ENCODE measurements at regions not wholly inside any gene's neighbourhood (a gene's known extent, or its start where the extent isn't known, plus 50 kb on each side); places are given as distances from the start of the nearest gene placed in this dataset.

DNA sequence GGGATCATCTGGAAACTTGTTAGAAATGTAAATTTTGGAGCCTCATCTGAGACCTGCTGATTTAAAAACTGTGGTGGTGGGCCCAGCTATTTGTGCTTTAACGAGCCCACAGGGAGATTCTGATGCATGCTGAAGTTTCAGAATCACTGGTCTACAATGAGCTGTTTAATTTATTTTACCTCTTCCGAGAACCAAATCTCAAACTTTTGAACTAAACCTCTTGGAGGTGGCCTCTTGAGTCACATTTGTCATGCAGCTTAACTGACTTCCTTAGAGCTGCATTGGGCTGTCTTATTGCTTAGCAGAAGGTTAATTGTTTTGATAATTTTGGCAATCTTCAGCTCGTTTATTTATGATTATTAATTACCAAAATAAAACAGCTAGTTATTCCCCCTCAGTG, 112.1 kb upstream of the NPHP3 start:
- intact Hi-C loops (cut with DNase I), result no loop called here

DNA sequence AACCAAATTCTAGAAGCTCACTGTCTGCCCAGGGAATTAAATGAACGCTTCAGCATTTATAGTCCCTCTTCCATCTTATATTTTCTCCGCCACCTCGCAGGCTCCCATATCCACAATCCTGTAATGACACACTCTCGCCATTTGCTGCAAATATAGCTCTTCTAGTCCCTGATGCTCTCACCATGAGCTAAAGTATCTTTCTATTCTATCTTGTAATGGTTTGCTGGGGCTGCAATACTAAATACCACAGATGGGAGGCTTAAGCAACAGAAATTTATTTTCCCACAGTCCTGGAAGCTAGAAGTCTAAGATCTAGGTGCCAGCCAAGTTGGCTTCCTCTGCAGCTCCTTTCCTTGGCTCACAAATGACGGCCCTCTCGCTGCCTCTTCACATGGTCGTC, 106.9 kb upstream of the NPHP3 start:
- DNase-seq, result no peak
- Histone ChIP-seq H3K27me3 (ENCODE audit: control insufficient read depth in 1 of 2, insufficient read depth in 2 of 2, low read length in 1 of 2) (no peaks in the 10 kb centered on the region), H3K27ac (ENCODE audit: low read depth in 1 of 2, low read length in 2 of 2) (no peak overlapping the region), H3K36me3 (ENCODE audit: control insufficient read depth in 1 of 2, insufficient read depth in 2 of 2, low read length in 1 of 2) (no peaks in the 10 kb centered on the region), H3K4me1 (ENCODE audit: control insufficient read depth in 1 of 2, insufficient read depth in 2 of 2, low read length in 2 of 2) (no peaks in the 10 kb centered on the region), H3K4me3 (ENCODE audit: low read length in 2 of 2) (no peak overlapping the region), H3K9me3 (ENCODE audit: control insufficient read depth, low read length) (no peaks in the 10 kb centered on the region)
- 61 to 85% methylated on average over 7 of the region's 7 CpGs for WGBS, 2 donors
- ATAC-seq (ENCODE audit: low FRiP score), result no peak
- intact Hi-C loops (cut with DNase I), result no loop called here

More for the DNA sequence above, 112.1 kb upstream of the NPHP3 start:
- no peak for DNase-seq
- 55 to 77% methylated on average over 3 of the region's 3 CpGs for WGBS, 2 donors
- H3K4me1 ChIP-seq (ENCODE audit: control insufficient read depth in 1 of 2, insufficient read depth in 2 of 2, low read length in 2 of 2), result no peaks in the 10 kb centered on the region
- no peak overlapping the region for H3K4me3 ChIP-seq (ENCODE audit: low read length in 2 of 2)
- H3K27ac ChIP-seq (ENCODE audit: low read depth in 1 of 2, low read length in 2 of 2), result no peak overlapping the region
- no peak for ATAC-seq (ENCODE audit: low FRiP score)
- H3K9me3 ChIP-seq (ENCODE audit: control insufficient read depth, low read length), result no peaks in the 10 kb centered on the region
- H3K36me3 ChIP-seq (ENCODE audit: control insufficient read depth in 1 of 2, insufficient read depth in 2 of 2, low read length in 1 of 2), result no peaks in the 10 kb centered on the region
- H3K27me3 ChIP-seq (ENCODE audit: control insufficient read depth in 1 of 2, insufficient read depth in 2 of 2, low read length in 1 of 2), result no peaks in the 10 kb centered on the region

DNA sequence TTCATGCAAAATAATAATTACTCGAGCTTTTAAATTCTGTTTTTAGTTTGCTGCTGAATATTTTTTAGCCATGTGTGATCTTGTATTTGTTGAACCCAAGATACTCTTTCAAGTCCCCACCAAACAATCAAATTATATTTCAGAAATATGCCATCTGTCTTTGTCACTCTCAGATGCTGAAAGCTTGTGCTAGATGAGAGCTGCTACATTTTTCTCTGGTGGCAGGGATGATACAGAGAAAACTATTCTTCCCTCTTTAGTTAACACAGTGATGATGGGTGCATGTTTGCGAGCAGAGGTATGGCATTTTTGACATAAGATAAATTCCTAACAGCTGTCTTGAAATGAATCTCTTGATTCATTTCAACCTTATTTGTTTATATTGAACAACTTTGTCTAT, 100.6 kb upstream of the NPHP3 start:
- H3K36me3 ChIP-seq (ENCODE audit: control insufficient read depth in 1 of 2, insufficient read depth in 2 of 2, low read length in 1 of 2), result no peaks in the 10 kb centered on the region
- intact Hi-C loops (cut with DNase I), result no loop called here
- no peak overlapping the region for H3K4me3 ChIP-seq (ENCODE audit: low read length in 2 of 2)
- no peak for DNase-seq
- no peaks in the 10 kb centered on the region for H3K27me3 ChIP-seq (ENCODE audit: control insufficient read depth in 1 of 2, insufficient read depth in 2 of 2, low read length in 1 of 2)
- H3K4me1 ChIP-seq (ENCODE audit: control insufficient read depth in 1 of 2, insufficient read depth in 2 of 2, low read length in 2 of 2), result no peaks in the 10 kb centered on the region
- WGBS, 2 donors, result 91 to 93% methylated on average over 2 of the region's 2 CpGs
- no peaks in the 10 kb centered on the region for H3K9me3 ChIP-seq (ENCODE audit: control insufficient read depth, low read length)
- no peak for ATAC-seq (ENCODE audit: low FRiP score)
- H3K27ac ChIP-seq (ENCODE audit: low read depth in 1 of 2, low read length in 2 of 2), result no peak overlapping the region

DNA sequence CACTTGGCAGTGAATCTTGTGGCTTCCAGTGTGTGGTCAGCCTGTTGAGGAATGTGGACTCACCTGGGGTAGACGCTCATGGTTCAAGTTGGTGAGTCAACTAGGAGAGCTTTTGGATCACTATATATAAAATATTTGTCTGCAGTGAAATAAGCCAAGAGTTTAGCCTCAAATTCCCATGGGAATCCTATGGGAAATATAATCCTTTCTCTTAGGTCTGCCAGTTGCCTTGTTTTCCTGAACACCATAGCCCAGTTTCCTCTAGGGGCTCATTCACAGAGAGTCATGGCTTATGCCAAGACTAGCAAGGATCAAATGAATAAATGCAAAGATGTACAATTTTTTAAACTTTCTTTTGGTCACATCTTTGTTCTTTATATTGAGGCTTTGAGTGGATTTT, 100.1 kb upstream of the NPHP3 start:
- Histone ChIP-seq H3K9me3 (ENCODE audit: control insufficient read depth, low read length) (no peaks in the 10 kb centered on the region), H3K4me1 (ENCODE audit: control insufficient read depth in 1 of 2, insufficient read depth in 2 of 2, low read length in 2 of 2) (no peaks in the 10 kb centered on the region), H3K27me3 (ENCODE audit: control insufficient read depth in 1 of 2, insufficient read depth in 2 of 2, low read length in 1 of 2) (no peaks in the 10 kb centered on the region), H3K27ac (ENCODE audit: low read depth in 1 of 2, low read length in 2 of 2) (no peak overlapping the region), H3K4me3 (ENCODE audit: low read length in 2 of 2) (no peak overlapping the region), H3K36me3 (ENCODE audit: control insufficient read depth in 1 of 2, insufficient read depth in 2 of 2, low read length in 1 of 2) (no peaks in the 10 kb centered on the region)
- WGBS, 2 donors, result 12 to 18% methylated on average over 1 of the region's 1 CpG
- intact Hi-C loops (cut with DNase I), result no loop called here
- DNase-seq (no peak), ATAC-seq (ENCODE audit: low FRiP score) (no peak)

DNA sequence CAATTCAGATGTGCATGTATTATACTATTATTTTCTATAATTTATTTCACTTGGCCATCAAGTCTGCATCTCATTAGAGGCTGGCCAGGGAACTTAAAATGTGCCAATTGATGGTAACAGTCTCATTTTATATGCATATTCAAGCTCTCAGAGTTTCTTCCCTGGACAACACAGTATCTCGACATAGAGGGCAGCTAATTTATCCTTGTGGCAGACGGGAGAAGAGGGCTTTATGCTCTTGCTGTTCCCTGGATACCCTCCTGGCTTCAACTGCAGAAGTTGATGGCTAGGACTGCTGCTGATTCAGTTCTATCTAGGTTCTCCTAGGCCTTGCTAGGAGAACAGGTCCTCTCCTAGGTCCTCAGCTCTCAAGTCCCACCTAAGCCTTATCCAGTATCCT, 99.1 kb upstream of the NPHP3 start:
- 89 to 96% methylated on average over 2 of the region's 2 CpGs for WGBS, 2 donors
- intact Hi-C loops (cut with DNase I), result no loop called here
- H3K4me1 ChIP-seq (ENCODE audit: control insufficient read depth in 1 of 2, insufficient read depth in 2 of 2, low read length in 2 of 2), result no peaks in the 10 kb centered on the region
- H3K27ac ChIP-seq (ENCODE audit: low read depth in 1 of 2, low read length in 2 of 2), result no peak overlapping the region
- no peak for ATAC-seq (ENCODE audit: low FRiP score)
- no peaks in the 10 kb centered on the region for H3K36me3 ChIP-seq (ENCODE audit: control insufficient read depth in 1 of 2, insufficient read depth in 2 of 2, low read length in 1 of 2)
- DNase-seq, result no peak
- no peaks in the 10 kb centered on the region for H3K27me3 ChIP-seq (ENCODE audit: control insufficient read depth in 1 of 2, insufficient read depth in 2 of 2, low read length in 1 of 2)
- no peaks in the 10 kb centered on the region for H3K9me3 ChIP-seq (ENCODE audit: control insufficient read depth, low read length)
- H3K4me3 ChIP-seq (ENCODE audit: low read length in 2 of 2), result no peak overlapping the region

DNA sequence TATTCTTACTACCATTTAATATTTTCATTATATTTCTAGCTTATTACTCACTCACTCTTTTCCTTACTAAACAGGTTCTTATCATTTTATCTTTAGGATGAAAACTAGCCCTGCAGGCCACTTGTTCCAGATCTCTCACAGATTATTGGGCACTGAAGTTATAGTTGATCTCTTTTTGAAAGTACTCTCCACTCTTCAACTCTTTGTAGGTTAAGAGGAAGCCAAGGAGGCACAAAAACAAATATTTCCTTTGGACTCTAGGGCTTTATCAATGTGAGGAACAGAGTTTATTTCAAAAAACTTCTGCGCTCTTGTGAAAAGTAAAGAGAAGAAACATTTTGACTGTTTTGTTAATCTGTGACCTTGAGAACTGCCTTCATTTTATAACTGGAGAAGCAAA, 96.0 kb upstream of the NPHP3 start:
- no peaks in the 10 kb centered on the region for H3K27me3 ChIP-seq (ENCODE audit: control insufficient read depth in 1 of 2, insufficient read depth in 2 of 2, low read length in 1 of 2)
- no peaks in the 10 kb centered on the region for H3K4me1 ChIP-seq (ENCODE audit: control insufficient read depth in 1 of 2, insufficient read depth in 2 of 2, low read length in 2 of 2)
- 93 to 94% methylated on average over 1 of the region's 1 CpG for WGBS, 2 donors
- DNase-seq (no peak), ATAC-seq (ENCODE audit: low FRiP score) (no peak)
- H3K9me3 ChIP-seq (ENCODE audit: control insufficient read depth, low read length), result no peaks in the 10 kb centered on the region
- no peak overlapping the region for H3K27ac ChIP-seq (ENCODE audit: low read depth in 1 of 2, low read length in 2 of 2)
- intact Hi-C loops (cut with DNase I), result no loop called here
- H3K4me3 ChIP-seq (ENCODE audit: low read length in 2 of 2), result no peak overlapping the region
- H3K36me3 ChIP-seq (ENCODE audit: control insufficient read depth in 1 of 2, insufficient read depth in 2 of 2, low read length in 1 of 2), result no peaks in the 10 kb centered on the region

DNA sequence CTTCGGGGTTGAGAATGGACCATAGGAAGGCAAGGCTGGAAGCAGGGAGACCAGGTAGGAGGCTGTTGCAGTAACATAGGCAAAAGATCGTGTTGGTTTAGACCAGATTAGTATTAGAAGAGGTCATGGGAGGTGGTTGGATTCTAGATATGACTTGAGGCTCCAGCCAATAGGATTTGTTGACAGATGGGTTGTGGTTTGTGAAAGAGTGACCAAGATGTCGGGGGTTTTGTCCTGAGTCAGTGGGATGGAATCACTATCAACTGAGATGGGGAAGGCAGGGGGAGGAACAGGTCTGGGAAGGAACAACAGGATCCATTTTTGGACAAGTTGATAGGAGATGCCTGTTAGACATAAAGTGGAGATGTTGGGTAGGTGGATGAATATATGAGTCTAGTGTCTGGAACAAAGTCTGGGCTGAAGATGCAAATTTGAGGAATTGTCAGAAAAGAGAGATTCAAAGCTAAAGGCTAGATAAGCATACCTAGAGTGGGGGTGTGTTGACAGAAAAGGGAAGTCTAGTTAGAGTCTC, 95.5 kb upstream of the NPHP3 start:
- Histone ChIP-seq H3K4me3 (ENCODE audit: low read length in 2 of 2) (no peak overlapping the region), H3K27me3 (ENCODE audit: control insufficient read depth in 1 of 2, insufficient read depth in 2 of 2, low read length in 1 of 2) (no peaks in the 10 kb centered on the region), H3K36me3 (ENCODE audit: control insufficient read depth in 1 of 2, insufficient read depth in 2 of 2, low read length in 1 of 2) (no peaks in the 10 kb centered on the region), H3K9me3 (ENCODE audit: control insufficient read depth, low read length) (no peaks in the 10 kb centered on the region), H3K27ac (ENCODE audit: low read depth in 1 of 2, low read length in 2 of 2) (no peak overlapping the region), H3K4me1 (ENCODE audit: control insufficient read depth in 1 of 2, insufficient read depth in 2 of 2, low read length in 2 of 2) (no peaks in the 10 kb centered on the region)
- no peak for DNase-seq
- 87 to 91% methylated on average over 3 of the region's 3 CpGs for WGBS, 2 donors
- intact Hi-C loops (cut with DNase I), result no loop called here
- no peak for ATAC-seq (ENCODE audit: low FRiP score)

DNA sequence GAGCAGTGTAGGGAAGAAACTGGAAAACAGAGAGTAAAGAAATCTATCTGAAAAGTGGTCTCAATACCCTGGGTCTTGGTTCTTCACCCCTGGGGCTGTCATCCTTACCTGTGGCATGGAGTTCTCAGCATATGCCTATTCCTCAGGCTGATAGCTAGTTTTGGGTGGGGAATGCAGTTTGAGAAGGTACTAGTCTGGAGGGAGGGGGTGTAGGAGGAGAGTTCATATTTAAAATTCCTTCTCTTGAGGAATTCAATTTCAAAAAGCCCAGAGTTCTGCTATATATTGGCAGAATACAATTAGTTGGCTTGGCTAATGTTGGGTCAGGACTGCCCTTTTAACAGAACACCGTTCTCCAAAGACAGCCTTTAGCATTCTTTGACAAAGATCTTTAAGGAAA, 82.9 kb upstream of the NPHP3 start:
- H3K4me3 ChIP-seq (ENCODE audit: low read length in 2 of 2), result no peak overlapping the region
- 23 to 30% methylated on average over 1 of the region's 1 CpG for WGBS, 2 donors
- peaks cover 0 to 3% of the 10 kb centered on the region in 2 donors for H3K4me1 ChIP-seq (ENCODE audit: control insufficient read depth in 1 of 2, insufficient read depth in 2 of 2, low read length in 2 of 2)
- intact Hi-C loops (cut with DNase I), result no loop called here
- H3K27ac ChIP-seq (ENCODE audit: low read depth in 1 of 2, low read length in 2 of 2), result no peak overlapping the region
- ATAC-seq (ENCODE audit: low FRiP score), result no peak
- H3K27me3 ChIP-seq (ENCODE audit: control insufficient read depth in 1 of 2, insufficient read depth in 2 of 2, low read length in 1 of 2), result no peaks in the 10 kb centered on the region
- no peaks in the 10 kb centered on the region for H3K9me3 ChIP-seq (ENCODE audit: control insufficient read depth, low read length)
- no peak for DNase-seq
- no peaks in the 10 kb centered on the region for H3K36me3 ChIP-seq (ENCODE audit: control insufficient read depth in 1 of 2, insufficient read depth in 2 of 2, low read length in 1 of 2)

DNA sequence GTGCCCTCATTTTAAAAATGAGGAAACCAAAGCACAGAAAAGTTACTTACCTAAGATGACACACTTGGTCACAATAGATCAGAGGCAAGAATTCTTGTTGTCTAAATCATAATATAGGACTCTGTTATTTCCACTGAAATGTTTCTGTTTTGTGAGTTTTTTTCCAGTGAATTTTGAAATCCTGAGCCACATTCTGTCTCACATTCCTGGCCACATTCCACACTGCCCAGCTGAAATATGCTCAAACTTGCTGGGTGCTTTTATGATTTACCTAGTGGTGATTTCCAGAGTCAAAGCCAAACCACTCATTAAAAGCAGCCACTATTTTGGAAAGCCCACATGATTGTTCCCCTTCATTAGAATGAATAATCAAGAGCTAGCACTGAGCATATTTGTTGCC, 82.3 kb upstream of the NPHP3 start:
- intact Hi-C loops (cut with DNase I), result no loop called here

More for the DNA sequence above, 82.3 kb upstream of the NPHP3 start:
- DNase-seq (no peak), ATAC-seq (ENCODE audit: low FRiP score) (no peak)
- peaks cover 0 to 3% of the 10 kb centered on the region in 2 donors for H3K4me1 ChIP-seq (ENCODE audit: control insufficient read depth in 1 of 2, insufficient read depth in 2 of 2, low read length in 2 of 2)
- H3K4me3 ChIP-seq (ENCODE audit: low read length in 2 of 2), result no peak overlapping the region
- no peaks in the 10 kb centered on the region for H3K27me3 ChIP-seq (ENCODE audit: control insufficient read depth in 1 of 2, insufficient read depth in 2 of 2, low read length in 1 of 2)
- H3K9me3 ChIP-seq (ENCODE audit: control insufficient read depth, low read length), result no peaks in the 10 kb centered on the region
- no peaks in the 10 kb centered on the region for H3K36me3 ChIP-seq (ENCODE audit: control insufficient read depth in 1 of 2, insufficient read depth in 2 of 2, low read length in 1 of 2)
- no peak overlapping the region for H3K27ac ChIP-seq (ENCODE audit: low read depth in 1 of 2, low read length in 2 of 2)

All from aorta (tissue), 5 donors.